T-cell (primary cell): ENCODE measurements at regions not wholly inside any gene's neighbourhood (a gene's known extent, or its start where the extent isn't known, plus 50 kb on each side); places are given as distances from the start of the nearest gene placed in this dataset.

Source experiments
- ATAC-seq, 4 experiments: fragments of 200-7000 bp in 3 of 4; fragments of 150-1000 bp in 1 of 4; cut with Tn5 transposase; replicated peaks in 1 of 4; 1 replicate in 3 of 4; 2 replicates in 1 of 4; pipeline ENCODE4 v1.10.0; 2021; ENCODE audit warnings: moderate library complexity in 3 of 4, mild to moderate bottlenecking in 2 of 4, moderate number of reproducible peaks in 1 of 4
- CTCF ChIA-PET, 2 donors: fragments of 300-600 bp; sonication (Branson Sonifier 250); formaldehyde crosslinking; loops; one replicate each; lab custom pipeline; 2022; ENCODE audit warnings: antibody characterized with exemption in 2 of 2; lab: Charles Lee
- POLR2A ChIA-PET, 2 donors: fragments of 300-600 bp; sonication (Branson Sonifier 250); formaldehyde crosslinking; loops; one replicate each; lab custom pipeline; 2022; ENCODE audit warnings: antibody characterized with exemption in 2 of 2; lab: Charles Lee
- DNase-seq, 35 experiments: peaks; one replicate each; pipeline versions ENCODE4 v3.0.0 to v3.0.0-alpha.2; 2013 to 2023
- H3K27ac ChIP-seq: one replicate; pipeline ENCODE4 v1.5.1; 2013; ENCODE audit warnings: low read length
- H3K27me3 ChIP-seq, 2 experiments: replicated peaks in 1 of 2; 1 replicate in 1 of 2; 2 replicates in 1 of 2; pipeline versions ENCODE4 v1.6.1 to v1.7.0; 2013; ENCODE audit warnings: low read length in 1 of 2, mixed read lengths in 1 of 2; ENCODE audit not compliant: control insufficient read depth in 2 of 2, insufficient read depth in 2 of 2; ENCODE audit errors: extremely low read depth in 1 of 2
- H3K36me3 ChIP-seq, 2 donors: 1 replicate in 1 of 2; 2 replicates in 1 of 2; pipeline versions ENCODE4 v1.6.1 to v1.7.0; 2013; ENCODE audit warnings: low read length in 1 of 2; ENCODE audit not compliant: control insufficient read depth in 2 of 2, insufficient read depth in 1 of 2; ENCODE audit errors: extremely low read depth in 1 of 2
- H3K4me1 ChIP-seq, 2 experiments: 1 replicate in 1 of 2; 2 replicates in 1 of 2; pipeline versions ENCODE4 v1.6.1 to v1.7.0; 2013; ENCODE audit warnings: low read length in 2 of 2, mixed read lengths in 1 of 2; ENCODE audit not compliant: insufficient read depth in 2 of 2, control insufficient read depth in 1 of 2; ENCODE audit errors: extremely low read depth in 1 of 2
- H3K4me3 ChIP-seq, 2 donors: 1 replicate in 1 of 2; 2 replicates in 1 of 2; pipeline versions ENCODE4 v1.5.1 to v1.7.0; 2013; ENCODE audit warnings: mild to moderate bottlenecking in 2 of 2, low read length in 1 of 2, moderate library complexity in 1 of 2; ENCODE audit not compliant: control insufficient read depth in 1 of 2; ENCODE audit errors: extremely low read depth in 1 of 2
- H3K9me3 ChIP-seq: 2 replicates; pipeline ENCODE4 v1.7.0; 2013
- H3K27ac Mint-ChIP-seq, 2 donors: one replicate each; pipeline ENCODE4 v1.8.0; 2020 to 2021; ENCODE audit warnings: mild to moderate bottlenecking in 2 of 2, mixed read lengths in 2 of 2
- H3K27me3 Mint-ChIP-seq, 2 donors: one replicate each; pipeline ENCODE4 v1.8.0; 2021 to 2022; ENCODE audit warnings: mixed read lengths in 2 of 2
- H3K36me3 Mint-ChIP-seq: one replicate; pipeline ENCODE4 v1.8.0; 2021; ENCODE audit warnings: mixed read lengths
- H3K4me1 Mint-ChIP-seq, 3 donors: one replicate each; pipeline ENCODE4 v1.8.0; 2020 to 2022; ENCODE audit warnings: mixed read lengths in 3 of 3, mild to moderate bottlenecking in 1 of 3
- H3K4me3 Mint-ChIP-seq, 3 donors: one replicate each; pipeline ENCODE4 v1.8.0; 2020 to 2022; ENCODE audit warnings: mild to moderate bottlenecking in 3 of 3, mixed read lengths in 3 of 3, moderate library complexity in 3 of 3
- H3K9me3 Mint-ChIP-seq, 3 donors: one replicate each; pipeline ENCODE4 v1.8.0; 2020 to 2022; ENCODE audit warnings: mixed read lengths in 3 of 3
- WGBS: methylation state at CpG from one replicate; pipeline ENCODE4 v1.1.5; 2013; ENCODE audit warnings: missing lambda C conversion rate; ENCODE audit not compliant: insufficient coverage; 5-methylcytosine and 5-hydroxymethylcytosine counted together

GRCh38 chr14:65958664-65959562 is 527.3 kb upstream of the CCDC196 start:
- ChIA-PET CTCF (interaction anchor here (0.5 to 4.8 kb wide), 21 partner anchors 8 to 1022 kb away, joined by 3 to 73 read pairs (median 5); partner anchors contain the start of gene FUT8 (in 1 of the 2)), POLR2A (interaction anchor here in 1 of 2 donors (0.7 kb wide), 1 partner anchor 837 kb away, joined by 3 read pairs; no protein-coding TSS in a partner anchor)
- DNase-seq (peak in 1 of 35 experiments; percentile 68), ATAC-seq (peak; percentile 59 to 74 (median 62))
- Histone ChIP-seq H3K36me3 (no peaks in the 10 kb centered on the region), H3K4me1 (peaks cover 7 to 21% of the 10 kb centered on the region in 2 experiments), H3K27ac (no peak overlapping the region), H3K27me3 (peaks cover 0 to 3% of the 10 kb centered on the region in 2 experiments), H3K4me3 (no peak overlapping the region), H3K9me3 (no peaks in the 10 kb centered on the region)
- Mint-ChIP-seq H3K4me1 (peaks cover 24 to 30% (median 27%) of the 10 kb centered on the region in 3 donors), H3K4me3 (no peak overlapping the region), H3K9me3 (no peaks in the 10 kb centered on the region), H3K27me3 (no peaks in the 10 kb centered on the region), H3K27ac (no peak overlapping the region), H3K36me3 (no peaks in the 10 kb centered on the region)
- WGBS, result no CpG with 5 or more reads among the region's 13 CpGs

- no peaks in the 10 kb centered on the region for H3K36me3 Mint-ChIP-seq
- H3K4me3 Mint-ChIP-seq, result no peak overlapping the region
- ChIA-PET POLR2A (no interaction called here), CTCF (interaction anchor here (0.6 to 4.8 kb wide), 21 partner anchors 9 to 1023 kb away, joined by 3 to 73 read pairs (median 5); partner anchors contain the start of gene FUT8 (in 1 of the 2))
- Histone ChIP-seq H3K9me3 (no peaks in the 10 kb centered on the region), H3K4me3 (no peak overlapping the region), H3K4me1 (peaks cover 7 to 21% of the 10 kb centered on the region in 2 experiments), H3K27ac (no peak overlapping the region), H3K27me3 (peaks cover 0 to 6% of the 10 kb centered on the region in 2 experiments), H3K36me3 (no peaks in the 10 kb centered on the region)
- peaks cover 24 to 30% (median 24%) of the 10 kb centered on the region in 3 donors for H3K4me1 Mint-ChIP-seq
- H3K27me3 Mint-ChIP-seq, result no peaks in the 10 kb centered on the region
- H3K27ac Mint-ChIP-seq, result no peak overlapping the region
- no peaks in the 10 kb centered on the region for H3K9me3 Mint-ChIP-seq
- peak in 1 of 4 experiments; percentile 12 for ATAC-seq
- WGBS, result no CpG with 5 or more reads among the region's 2 CpGs
- DNase-seq, result no peak
These were observed 526.6 kb upstream of the CCDC196 start for GRCh38 chr14:65959563-65960024.

- Histone ChIP-seq H3K36me3 (no peaks in the 10 kb centered on the region), H3K4me3 (no peak overlapping the region), H3K27ac (no peak overlapping the region), H3K27me3 (peaks cover 0 to 6% of the 10 kb centered on the region in 2 experiments), H3K4me1 (peaks cover 7 to 21% of the 10 kb centered on the region in 2 experiments), H3K9me3 (no peaks in the 10 kb centered on the region)
- peak; percentile 53 to 72 (median 61) for ATAC-seq
- Mint-ChIP-seq H3K36me3 (no peaks in the 10 kb centered on the region), H3K27me3 (peaks cover 0 to 2% of the 10 kb centered on the region in 2 donors), H3K4me3 (no peak overlapping the region), H3K9me3 (no peaks in the 10 kb centered on the region), H3K4me1 (peaks cover 24 to 30% (median 24%) of the 10 kb centered on the region in 3 donors), H3K27ac (no peak overlapping the region)
- 14% methylated on average over 3 of the region's 7 CpGs for WGBS
- POLR2A ChIA-PET, result interaction anchor here in 1 of 2 donors (1.2 kb wide), 1 partner anchor 341 kb away, joined by 3 read pairs; no protein-coding TSS in a partner anchor
- DNase-seq, result peak; percentile 8 to 75 (median 53)
- CTCF ChIA-PET, result interaction anchor here (0.6 to 4.8 kb wide), 13 partner anchors 20 to 797 kb away, joined by 3 to 73 read pairs (median 6); no protein-coding TSS in a partner anchor
These were observed 525.2 kb upstream of the CCDC196 start for GRCh38 chr14:65961004-65961403.

GRCh38 chr14:65962952-65963351 is 523.2 kb upstream of the CCDC196 start:
- CTCF ChIA-PET, result no interaction called here
- DNase-seq (no peak), ATAC-seq (no peak)
- H3K9me3 Mint-ChIP-seq, result no peaks in the 10 kb centered on the region
- Histone ChIP-seq H3K27ac (no peak overlapping the region), H3K4me1 (peaks cover 7 to 21% of the 10 kb centered on the region in 2 experiments), H3K9me3 (no peaks in the 10 kb centered on the region), H3K36me3 (no peaks in the 10 kb centered on the region), H3K4me3 (no peak overlapping the region), H3K27me3 (peaks cover 0 to 6% of the 10 kb centered on the region in 2 experiments)
- peaks cover 0 to 4% of the 10 kb centered on the region in 2 donors for H3K27me3 Mint-ChIP-seq
- no peak overlapping the region for H3K4me3 Mint-ChIP-seq
- peaks cover 24 to 30% (median 24%) of the 10 kb centered on the region in 3 donors for H3K4me1 Mint-ChIP-seq
- WGBS, result 67% methylated on average over 1 of the region's 3 CpGs
- POLR2A ChIA-PET, result no interaction called here
- no peak overlapping the region for H3K27ac Mint-ChIP-seq
- no peaks in the 10 kb centered on the region for H3K36me3 Mint-ChIP-seq

- Mint-ChIP-seq H3K36me3 (no peaks in the 10 kb centered on the region), H3K27me3 (peaks cover 3 to 4% of the 10 kb centered on the region in 2 donors), H3K4me3 (no peak overlapping the region), H3K27ac (no peak overlapping the region), H3K9me3 (no peaks in the 10 kb centered on the region), H3K4me1 (peaks cover 15 to 25% (median 16%) of the 10 kb centered on the region in 3 donors)
- Histone ChIP-seq H3K4me3 (no peak overlapping the region), H3K4me1 (peaks cover 3 to 13% of the 10 kb centered on the region in 2 experiments), H3K27me3 (peaks cover 0 to 6% of the 10 kb centered on the region in 2 experiments), H3K9me3 (no peaks in the 10 kb centered on the region), H3K27ac (no peak overlapping the region), H3K36me3 (no peaks in the 10 kb centered on the region)
- WGBS, result no CpG with 5 or more reads among the region's 2 CpGs
- DNase-seq (no peak), ATAC-seq (no peak)
- CTCF ChIA-PET, result interaction anchor here (0.5 to 0.8 kb wide), 2 partner anchors 10 to 649 kb away, joined by 3 to 4 read pairs; no protein-coding TSS in a partner anchor
- POLR2A ChIA-PET, result interaction anchor here in 1 of 2 donors (0.6 kb wide), 1 partner anchor 28 kb away, joined by 3 read pairs; no protein-coding TSS in a partner anchor
These were observed 521.8 kb upstream of the CCDC196 start for GRCh38 chr14:65964366-65964765.

GRCh38 chr14:65966188-65966587 is 520.0 kb upstream of the CCDC196 start:
- ChIA-PET POLR2A (interaction anchor here in 1 of 2 donors (0.6 kb wide), 1 partner anchor 550 kb away, joined by 5 read pairs; no protein-coding TSS in a partner anchor), CTCF (interaction anchor here (0.7 to 1.4 kb wide), 2 partner anchors 15 to 551 kb away, joined by 4 to 8 read pairs; no protein-coding TSS in a partner anchor)
- Mint-ChIP-seq H3K27me3 (peaks cover 3 to 4% of the 10 kb centered on the region in 2 donors), H3K9me3 (no peaks in the 10 kb centered on the region), H3K4me3 (no peak overlapping the region), H3K36me3 (no peaks in the 10 kb centered on the region), H3K4me1 (peaks cover 0 to 8% (median 0%) of the 10 kb centered on the region in 3 donors), H3K27ac (no peak overlapping the region)
- Histone ChIP-seq H3K4me3 (no peak overlapping the region), H3K27me3 (peaks cover 0 to 6% of the 10 kb centered on the region in 2 experiments), H3K9me3 (no peaks in the 10 kb centered on the region), H3K36me3 (no peaks in the 10 kb centered on the region), H3K27ac (no peak overlapping the region), H3K4me1 (peaks cover 0 to under 1% of the 10 kb centered on the region in 2 experiments)
- ATAC-seq (no peak), DNase-seq (no peak)
- WGBS, result 90% methylated on average over 2 of the region's 2 CpGs
